GM19452 (cell line): ENCODE measurements at regions not wholly inside any gene's neighbourhood (a gene's known extent, or its start where the extent isn't known, plus 50 kb on each side); places are given as distances from the start of the nearest gene placed in this dataset.

Source experiments
- ATAC-seq: cut with Tn5 transposase; IDR thresholded peaks from one replicate; pipeline ENCODE4 v1.9.1; 2021; ENCODE audit not compliant: unreplicated experiment

GRCh38 chr14:29446971-29447370 lies 480.7 kb downstream of the PRKD1 start:
- ATAC-seq: no peak

GRCh38 chr14:29451941-29452340 lies 475.7 kb downstream of the PRKD1 start:
- no peak for ATAC-seq

GRCh38 chr14:29453045-29453444 lies 474.6 kb downstream of the PRKD1 start:
- no peak for ATAC-seq

GRCh38 chr14:29454026-29454693 lies 473.5 kb downstream of the PRKD1 start:
- no peak for ATAC-seq

- no peak for ATAC-seq
Observed at GRCh38 chr14:29458547-29458946, 469.1 kb downstream of the PRKD1 start.

GRCh38 chr14:29459531-29459930 lies 468.1 kb downstream of the PRKD1 start:
- no peak for ATAC-seq

GRCh38 chr14:29459969-29460560 lies 467.6 kb downstream of the PRKD1 start:
- ATAC-seq: no peak

- no peak for ATAC-seq
Observed at GRCh38 chr14:29461101-29461500, 466.5 kb downstream of the PRKD1 start.

- no peak for ATAC-seq
Observed at GRCh38 chr14:29461506-29461905, 466.1 kb downstream of the PRKD1 start.

GRCh38 chr14:29462321-29462720 lies 465.3 kb downstream of the PRKD1 start:
- ATAC-seq: no peak

GRCh38 chr14:29462772-29463171 lies 464.9 kb downstream of the PRKD1 start:
- no peak for ATAC-seq

- ATAC-seq: no peak
Observed at GRCh38 chr14:29463727-29464395, 463.8 kb downstream of the PRKD1 start.

- ATAC-seq: no peak
Observed at GRCh38 chr14:29465095-29465494, 462.6 kb downstream of the PRKD1 start.

GRCh38 chr14:29475641-29476040 lies 452.0 kb downstream of the PRKD1 start:
- ATAC-seq: no peak

GRCh38 chr14:29486132-29486531 lies 441.5 kb downstream of the PRKD1 start:
- no peak for ATAC-seq

- ATAC-seq: no peak
Observed at GRCh38 chr14:29489911-29490425, 437.7 kb downstream of the PRKD1 start.

GRCh38 chr14:29493849-29494248 lies 433.8 kb downstream of the PRKD1 start:
- ATAC-seq: no peak

- ATAC-seq: no peak
Observed at GRCh38 chr14:29494312-29494711, 433.3 kb downstream of the PRKD1 start.

- ATAC-seq: no peak
Observed at GRCh38 chr14:29503903-29504302, 423.7 kb downstream of the PRKD1 start.

- no peak for ATAC-seq
Observed at GRCh38 chr14:29518335-29518734, 409.3 kb downstream of the PRKD1 start.

GRCh38 chr14:29521526-29522137 lies 406.0 kb downstream of the PRKD1 start:
- ATAC-seq: no peak
